Kidney epithelial cell (primary cell): ENCODE measurements at regions not wholly inside any gene's neighbourhood (a gene's known extent, or its start where the extent isn't known, plus 50 kb on each side); places are given as distances from the start of the nearest gene placed in this dataset.

Experiments used
- DNase-seq: peaks from one replicate; pipeline ENCODE4 v3.0.0-alpha.2; 2010; ENCODE audit warnings: low read depth
- H3K27me3 ChIP-seq: 2 replicates; pipeline ENCODE4 v1.6.0; 2011; ENCODE audit warnings: low read length; ENCODE audit not compliant: control insufficient read depth, insufficient read depth
- H3K36me3 ChIP-seq: 2 replicates; pipeline ENCODE4 v1.5.1; 2011; ENCODE audit warnings: low read length; ENCODE audit not compliant: control insufficient read depth, insufficient read depth
- H3K4me3 ChIP-seq: 2 replicates; pipeline ENCODE4 v1.5.1; 2011; ENCODE audit warnings: low read depth, mild to moderate bottlenecking, control low read depth, low read length
- TF ChIP-seq, protein P1 (sequence below): IDR thresholded peaks from 2 replicates; pipeline ENCODE4 v1.5.1; 2011; ENCODE audit warnings: mild to moderate bottlenecking, moderate library complexity, low read length, control low read depth, inconsistent platforms; ENCODE audit not compliant: insufficient read depth, poor library complexity, severe bottlenecking

DNA sequence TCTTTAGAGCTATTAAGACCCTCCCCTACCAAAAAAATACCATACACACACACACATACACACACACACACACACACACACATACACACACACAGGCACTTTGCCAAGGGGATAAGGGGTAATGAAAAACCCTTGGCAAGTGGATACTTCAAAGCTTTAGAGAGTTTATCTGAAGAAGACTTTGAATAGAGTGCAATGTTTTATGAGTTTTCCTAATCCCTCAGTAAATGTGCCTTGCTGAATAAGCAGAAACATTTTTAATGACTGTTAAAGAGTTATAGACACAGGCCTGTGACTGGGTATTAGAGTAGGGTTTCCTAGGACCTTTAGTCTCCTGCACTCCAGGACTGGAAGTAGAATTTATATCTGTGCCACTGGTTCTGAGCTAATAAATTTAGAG lies 75.5 kb upstream of the CTAGE1 start:
- no peaks in the 10 kb centered on the region for H3K27me3 ChIP-seq
- TF ChIP-seq, protein P1, sequence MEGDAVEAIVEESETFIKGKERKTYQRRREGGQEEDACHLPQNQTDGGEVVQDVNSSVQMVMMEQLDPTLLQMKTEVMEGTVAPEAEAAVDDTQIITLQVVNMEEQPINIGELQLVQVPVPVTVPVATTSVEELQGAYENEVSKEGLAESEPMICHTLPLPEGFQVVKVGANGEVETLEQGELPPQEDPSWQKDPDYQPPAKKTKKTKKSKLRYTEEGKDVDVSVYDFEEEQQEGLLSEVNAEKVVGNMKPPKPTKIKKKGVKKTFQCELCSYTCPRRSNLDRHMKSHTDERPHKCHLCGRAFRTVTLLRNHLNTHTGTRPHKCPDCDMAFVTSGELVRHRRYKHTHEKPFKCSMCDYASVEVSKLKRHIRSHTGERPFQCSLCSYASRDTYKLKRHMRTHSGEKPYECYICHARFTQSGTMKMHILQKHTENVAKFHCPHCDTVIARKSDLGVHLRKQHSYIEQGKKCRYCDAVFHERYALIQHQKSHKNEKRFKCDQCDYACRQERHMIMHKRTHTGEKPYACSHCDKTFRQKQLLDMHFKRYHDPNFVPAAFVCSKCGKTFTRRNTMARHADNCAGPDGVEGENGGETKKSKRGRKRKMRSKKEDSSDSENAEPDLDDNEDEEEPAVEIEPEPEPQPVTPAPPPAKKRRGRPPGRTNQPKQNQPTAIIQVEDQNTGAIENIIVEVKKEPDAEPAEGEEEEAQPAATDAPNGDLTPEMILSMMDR, result no peak
- no peak overlapping the region for H3K4me3 ChIP-seq
- DNase-seq, result no peak
- no peaks in the 10 kb centered on the region for H3K36me3 ChIP-seq

DNA sequence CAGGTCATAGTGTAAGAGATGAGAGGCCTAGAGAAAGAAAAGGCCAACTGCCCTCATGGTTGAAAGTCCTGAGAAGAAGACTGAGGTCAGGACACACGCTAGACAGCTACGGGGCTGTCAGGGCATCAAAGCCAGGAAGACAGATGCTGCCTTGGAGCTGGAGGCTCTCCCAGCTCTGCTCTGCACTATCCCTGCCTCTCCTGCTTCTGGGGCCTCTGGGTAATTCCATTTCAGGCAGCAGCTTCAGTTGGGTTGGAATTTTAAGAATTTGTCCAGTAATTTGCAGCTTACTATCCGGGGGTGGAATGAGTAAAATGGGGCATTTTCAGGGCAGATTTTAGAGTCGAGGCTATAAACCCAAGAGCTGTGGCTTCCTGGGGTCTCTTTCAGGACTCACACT lies 76.2 kb upstream of the CTAGE1 start:
- no peak for DNase-seq
- TF ChIP-seq, protein P1, result no peak
- no peak overlapping the region for H3K4me3 ChIP-seq
- no peaks in the 10 kb centered on the region for H3K36me3 ChIP-seq
- no peaks in the 10 kb centered on the region for H3K27me3 ChIP-seq

DNA sequence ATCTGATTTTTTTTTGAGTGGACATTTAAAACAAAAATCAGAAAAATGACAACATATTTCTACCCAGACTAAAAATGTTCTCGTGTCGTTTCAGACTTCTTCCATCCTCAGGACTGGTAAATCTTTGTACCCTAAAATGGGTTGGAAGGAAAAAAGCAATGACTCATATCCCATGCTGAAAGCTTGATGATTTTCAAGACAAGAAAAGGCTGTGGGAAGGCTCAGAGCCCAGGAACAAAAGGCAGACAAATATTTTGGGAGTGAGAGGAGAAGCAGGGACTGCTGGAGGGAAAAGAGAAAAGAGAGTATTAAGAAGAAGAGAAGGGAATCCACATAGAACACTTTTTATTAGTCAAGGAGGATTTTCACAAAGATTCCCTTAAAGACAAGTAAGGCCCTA lies 77.1 kb upstream of the CTAGE1 start:
- Histone ChIP-seq H3K4me3 (no peak overlapping the region), H3K36me3 (no peaks in the 10 kb centered on the region), H3K27me3 (no peaks in the 10 kb centered on the region)
- TF ChIP-seq, protein P1, result no peak
- no peak for DNase-seq

DNA sequence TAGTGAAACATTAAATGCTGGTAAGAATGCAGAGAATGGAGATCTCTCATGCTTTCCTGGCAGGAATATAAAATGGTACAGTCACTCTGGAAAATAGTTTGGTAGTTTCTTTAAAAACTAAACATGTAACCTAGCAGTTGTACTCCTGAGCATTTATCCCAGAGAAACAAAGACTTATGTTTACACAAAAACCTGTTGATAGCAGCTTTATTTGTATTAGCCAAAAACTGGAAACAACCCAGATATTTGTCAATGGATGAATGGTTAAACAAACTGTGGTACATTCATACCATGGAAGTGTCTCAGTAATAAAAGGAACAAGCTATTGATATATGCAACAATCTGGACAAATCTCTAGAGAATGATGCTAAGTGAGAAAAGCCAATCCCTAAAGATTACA lies 81.7 kb upstream of the CTAGE1 start:
- H3K4me3 ChIP-seq, result no peak overlapping the region
- TF ChIP-seq, protein P1, result no peak
- no peak for DNase-seq
- H3K27me3 ChIP-seq, result no peaks in the 10 kb centered on the region
- no peaks in the 10 kb centered on the region for H3K36me3 ChIP-seq

DNA sequence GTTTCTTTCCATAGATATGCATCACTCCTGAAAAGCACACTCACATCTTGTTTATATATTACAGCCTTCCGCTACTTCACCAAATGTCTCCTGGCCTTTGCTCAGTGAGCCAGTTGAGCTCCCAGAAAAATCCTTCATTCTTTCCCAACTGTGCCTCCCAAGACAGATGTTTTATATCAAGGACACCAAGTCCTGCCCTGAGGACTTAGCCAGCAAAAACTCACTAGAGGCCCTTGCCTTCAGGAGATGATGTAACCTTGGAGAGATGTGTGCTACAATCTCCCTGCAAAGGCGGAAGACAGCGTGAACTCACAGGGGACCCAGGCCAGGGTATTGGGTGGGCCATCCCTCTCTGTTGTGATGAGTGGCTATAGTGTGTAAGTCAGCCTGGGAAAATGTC lies 86.1 kb upstream of the CTAGE1 start:
- no peak overlapping the region for H3K4me3 ChIP-seq
- TF ChIP-seq, protein P1, result no peak
- H3K27me3 ChIP-seq, result no peaks in the 10 kb centered on the region
- H3K36me3 ChIP-seq, result no peaks in the 10 kb centered on the region
- no peak for DNase-seq

DNA sequence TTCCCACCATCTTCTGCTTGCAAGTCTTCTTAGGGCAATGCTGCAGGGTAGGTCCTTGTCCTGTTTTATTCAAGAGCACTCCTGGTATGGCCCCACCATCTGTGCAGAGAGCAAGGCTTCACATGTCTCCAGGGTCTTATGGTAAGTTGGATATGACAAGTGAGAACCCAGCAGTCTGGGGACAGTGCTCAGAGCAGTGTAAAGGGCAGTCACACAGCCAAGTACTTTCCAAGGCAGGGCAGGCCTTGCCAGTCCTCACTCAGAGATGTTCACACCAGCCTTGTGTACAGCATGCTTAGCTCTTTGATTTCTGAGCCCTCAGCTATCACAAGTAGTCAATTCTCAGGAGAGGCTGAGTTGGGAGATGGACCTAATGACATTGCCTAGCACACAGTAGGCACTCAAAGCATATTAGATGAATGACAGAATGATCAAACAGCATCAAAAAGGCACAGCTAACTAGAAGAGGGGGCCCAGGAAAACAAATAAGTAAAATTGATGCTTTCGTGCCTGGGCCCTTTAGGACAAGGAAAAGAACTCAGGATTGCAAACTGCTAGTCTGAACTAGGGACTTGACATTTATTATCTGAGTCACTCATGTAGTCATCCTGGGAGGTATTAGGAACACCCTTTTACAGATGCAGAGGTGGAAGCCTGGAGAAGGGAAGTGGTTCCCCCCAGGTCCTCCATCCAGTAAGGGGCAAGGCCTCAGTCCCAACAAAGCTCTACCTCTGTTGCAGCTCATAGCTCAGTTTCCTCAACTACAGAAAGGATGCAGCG lies 86.7 kb upstream of the CTAGE1 start:
- Histone ChIP-seq H3K36me3 (no peaks in the 10 kb centered on the region), H3K4me3 (no peak overlapping the region), H3K27me3 (no peaks in the 10 kb centered on the region)
- TF ChIP-seq, protein P1, result no peak
- DNase-seq, result no peak
